Omental fat pad (tissue), 3 donors: ENCODE measurements at regions not wholly inside any gene's neighbourhood (a gene's known extent, or its start where the extent isn't known, plus 50 kb on each side); places are given as distances from the start of the nearest gene placed in this dataset.

Source experiments
- ATAC-seq: fragments of 150-250 bp; one replicate; pipeline ENCODE4 v1.9.1; 2016; ENCODE audit warnings: mild to moderate bottlenecking, moderate library complexity; ENCODE audit not compliant: low FRiP score
- DNase-seq: peaks from one replicate; pipeline ENCODE4 v3.0.0-alpha.2; 2019; ENCODE audit warnings: low spot score
- CTCF ChIP-seq, 3 donors: fragments of 450-650 bp; IDR thresholded peaks; one replicate each; pipeline ENCODE4 v1.5.1; 2016 to 2017; ENCODE audit warnings: antibody characterized with exemption in 3 of 3, mild to moderate bottlenecking in 3 of 3, moderate library complexity in 2 of 3

DNA sequence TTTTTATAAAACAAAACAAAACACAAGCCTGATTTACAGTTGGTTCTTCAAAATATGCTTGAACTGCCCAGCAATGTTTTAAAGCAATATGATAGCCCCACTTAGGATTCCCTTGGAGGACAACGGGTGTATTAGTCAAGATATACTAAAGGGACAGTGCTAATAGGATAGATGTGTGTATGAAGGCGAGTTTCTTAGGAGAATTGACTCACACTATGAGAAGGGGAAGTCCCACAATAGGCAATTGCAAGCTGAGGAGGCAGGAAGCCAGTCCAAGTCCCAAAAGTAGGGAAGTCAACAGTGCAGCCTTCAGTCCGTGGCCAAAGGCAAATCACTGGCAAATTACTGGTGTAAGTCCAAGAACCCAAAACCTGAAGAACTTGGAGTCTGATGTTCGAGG lies 167.9 kb downstream of the CBLN2 start:
- no peak for ATAC-seq
- no peak for DNase-seq
- no peak for TF ChIP-seq CTCF (IDR thresholded peaks at IDR 0.05)

DNA sequence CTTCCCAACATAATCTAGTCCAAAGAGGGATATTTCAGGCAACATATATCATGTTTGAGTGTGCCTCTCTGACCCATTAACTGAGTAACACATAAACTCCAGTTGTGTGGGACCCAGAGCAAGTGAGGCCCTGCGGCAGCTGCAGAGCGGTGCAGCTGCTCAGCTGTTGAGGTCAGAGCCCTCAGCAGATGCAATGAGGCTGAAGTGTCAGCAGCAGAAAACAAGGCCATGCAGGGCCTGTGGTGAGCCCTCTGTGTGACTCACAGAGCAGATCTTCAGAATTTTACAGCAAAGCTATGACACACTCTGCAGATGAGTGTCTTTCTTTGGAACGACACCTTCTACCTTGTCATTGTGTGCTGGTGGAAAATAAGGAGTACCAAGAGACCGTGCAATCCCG lies 168.5 kb downstream of the CBLN2 start:
- no peak for ATAC-seq
- TF ChIP-seq CTCF (IDR thresholded peaks at IDR 0.05), result no peak
- no peak for DNase-seq

GRCh38 chr18:72372076-72372475 lies 172.1 kb downstream of the CBLN2 start:
- ATAC-seq (no peak), DNase-seq (no peak)
- no peak for TF ChIP-seq CTCF (IDR thresholded peaks at IDR 0.05)

DNA sequence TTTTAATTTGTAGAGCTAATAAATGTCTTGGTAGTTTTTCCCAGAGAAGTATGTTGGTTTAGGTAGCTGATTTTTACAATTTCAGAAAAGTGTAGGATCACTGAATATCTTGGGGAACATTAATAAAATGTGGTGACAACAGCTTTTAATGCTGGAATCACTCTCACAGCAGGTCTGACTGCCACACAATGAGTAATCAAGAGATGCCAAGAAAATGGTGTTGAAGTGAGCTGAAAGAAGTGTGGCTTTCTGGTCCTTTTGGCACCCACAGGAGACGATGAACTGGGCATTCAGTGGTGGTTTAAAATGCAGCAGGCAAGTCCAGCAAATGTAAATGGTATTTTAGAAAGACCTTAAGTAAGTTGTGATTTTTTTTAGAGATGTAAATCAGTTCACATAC lies 175.8 kb downstream of the CBLN2 start:
- ATAC-seq, result no peak
- no peak for DNase-seq
- no peak for TF ChIP-seq CTCF (IDR thresholded peaks at IDR 0.05)

GRCh38 chr18:72360634-72361033 lies 183.5 kb downstream of the CBLN2 start:
- ATAC-seq (no peak), DNase-seq (no peak)
- TF ChIP-seq CTCF (IDR thresholded peaks at IDR 0.05), result no peak

DNA sequence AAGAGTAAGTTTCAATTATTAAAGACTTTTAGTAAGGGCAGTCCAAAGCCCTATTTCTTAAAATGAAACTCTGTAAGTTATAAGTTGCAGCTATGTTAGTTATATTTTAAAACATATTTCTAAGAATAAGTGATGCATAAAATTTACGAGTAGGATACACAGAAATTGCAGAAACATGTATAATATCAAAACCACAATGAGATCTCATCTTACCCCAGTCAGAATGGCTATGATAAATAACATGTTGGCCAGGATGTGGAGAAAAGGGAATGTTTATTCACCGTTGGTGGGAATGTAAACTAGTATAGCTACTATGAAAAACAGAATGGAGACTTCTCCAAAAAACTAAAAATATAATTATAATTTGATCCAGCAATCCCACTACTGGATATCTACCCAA lies 201.2 kb downstream of the CBLN2 start:
- no peak for ATAC-seq

GRCh38 chr18:72339976-72340375 lies 204.2 kb downstream of the CBLN2 start:
- ATAC-seq, result no peak
- DNase-seq, result no peak
- no peak for TF ChIP-seq CTCF (IDR thresholded peaks at IDR 0.05)

More for the DNA sequence above, 201.2 kb downstream of the CBLN2 start:
- TF ChIP-seq CTCF (IDR thresholded peaks at IDR 0.05), result no peak
- no peak for DNase-seq
